CD4-positive, alpha-beta T cell treated with Interleukin-4 for 1 hour (primary cell): ENCODE measurements at regions not wholly inside any gene's neighbourhood (a gene's known extent, or its start where the extent isn't known, plus 50 kb on each side); places are given as distances from the start of the nearest gene placed in this dataset.
A peak's percentile ranks its signal among the peaks of the same experiment; 100 is the strongest.

Experiments
- DNase-seq, 2 donors: peaks; one replicate each; pipeline ENCODE4 v3.0.0-alpha.2; 2020 to 2022

DNA sequence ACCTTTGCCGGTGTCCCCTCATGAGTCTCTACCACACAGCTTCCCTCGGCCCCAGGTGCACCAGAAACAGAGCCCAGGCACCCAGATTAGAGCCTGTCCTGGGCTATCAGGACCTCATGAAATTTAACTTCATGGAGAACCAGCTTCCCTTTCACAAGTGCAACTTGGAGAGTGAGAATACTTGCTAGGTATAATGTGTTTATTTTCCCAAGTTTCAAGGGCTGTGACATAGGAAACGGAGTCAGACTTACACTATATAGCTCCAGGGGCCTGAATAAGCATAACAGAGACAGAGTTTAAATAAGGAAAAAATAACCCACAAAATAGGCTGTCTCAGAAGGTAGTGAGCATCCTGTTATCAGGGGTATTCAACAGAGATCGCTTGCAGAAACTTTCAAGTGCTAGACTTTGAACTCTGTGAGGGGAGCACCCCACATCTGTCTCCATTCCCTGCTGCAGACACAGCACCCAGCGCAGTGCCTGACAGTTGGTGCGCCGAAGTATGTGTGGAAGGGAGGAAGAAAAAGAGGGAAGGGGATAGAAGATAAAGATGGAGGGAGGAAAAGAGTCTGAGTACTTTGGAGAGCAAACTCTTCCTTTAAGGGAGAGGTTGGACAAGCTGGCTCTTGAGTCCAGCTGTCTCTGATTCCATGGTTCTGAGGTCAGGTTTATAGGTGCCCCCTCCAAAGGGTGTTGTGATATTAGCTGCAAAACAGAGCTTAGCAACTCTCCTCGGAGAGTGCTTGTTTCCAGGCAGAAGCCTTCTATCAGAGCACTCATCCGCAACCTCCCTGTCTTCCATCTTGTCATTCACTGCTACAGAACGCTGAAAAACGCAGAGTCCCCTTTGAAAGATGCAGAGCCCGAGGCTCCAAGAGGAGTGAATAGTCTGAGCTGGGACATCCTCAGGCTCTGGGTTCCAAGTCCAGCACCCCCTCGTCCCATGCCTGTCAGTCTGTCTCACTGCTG is 84.8 kb downstream of the CPN2 start:
- DNase-seq: no peak

DNA sequence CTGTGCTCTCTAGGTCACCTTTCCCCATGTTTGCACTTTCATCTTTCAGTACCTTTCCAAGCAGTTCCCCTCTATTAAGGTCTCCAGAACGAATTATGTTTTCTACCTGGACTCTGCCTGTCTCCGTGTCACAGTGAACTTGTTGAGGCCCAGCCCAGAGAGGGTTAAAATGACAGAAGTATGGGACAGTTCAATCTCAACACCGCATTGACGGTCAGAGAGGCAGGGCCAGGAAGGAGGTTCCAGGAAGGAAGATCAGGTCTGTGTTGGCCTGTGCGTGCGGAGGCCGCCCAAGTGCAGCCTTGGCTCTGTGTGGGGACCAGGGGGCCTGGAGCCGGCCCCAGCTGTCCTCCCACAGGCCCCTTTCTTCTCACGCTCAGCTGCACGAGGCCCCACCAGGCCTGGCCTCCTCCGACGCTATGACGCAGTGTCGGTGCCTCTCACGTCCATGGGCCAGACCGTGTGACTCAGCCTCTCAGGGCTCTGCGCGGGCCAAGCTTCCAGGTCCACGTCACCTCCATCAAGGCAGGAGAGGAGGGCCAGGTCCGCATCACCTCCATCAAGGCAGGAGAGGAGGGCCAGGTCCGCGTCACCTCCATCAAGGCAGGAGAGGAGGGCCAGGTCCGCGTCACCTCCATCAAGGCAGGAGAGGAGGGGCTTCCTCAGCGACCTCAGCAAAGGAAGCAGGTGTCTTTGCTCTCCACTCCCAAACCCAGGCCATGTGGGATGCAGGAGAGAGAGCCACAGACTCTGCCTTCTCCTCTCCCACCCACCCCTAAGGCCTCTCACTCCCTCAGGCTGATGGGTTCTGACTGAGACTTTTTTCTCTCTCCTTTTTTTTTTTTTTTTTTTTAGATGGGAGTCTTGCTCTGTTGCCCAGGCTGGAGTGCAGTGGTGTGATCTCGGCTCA is 83.1 kb downstream of the CPN2 start:
- DNase-seq: no peak

DNA sequence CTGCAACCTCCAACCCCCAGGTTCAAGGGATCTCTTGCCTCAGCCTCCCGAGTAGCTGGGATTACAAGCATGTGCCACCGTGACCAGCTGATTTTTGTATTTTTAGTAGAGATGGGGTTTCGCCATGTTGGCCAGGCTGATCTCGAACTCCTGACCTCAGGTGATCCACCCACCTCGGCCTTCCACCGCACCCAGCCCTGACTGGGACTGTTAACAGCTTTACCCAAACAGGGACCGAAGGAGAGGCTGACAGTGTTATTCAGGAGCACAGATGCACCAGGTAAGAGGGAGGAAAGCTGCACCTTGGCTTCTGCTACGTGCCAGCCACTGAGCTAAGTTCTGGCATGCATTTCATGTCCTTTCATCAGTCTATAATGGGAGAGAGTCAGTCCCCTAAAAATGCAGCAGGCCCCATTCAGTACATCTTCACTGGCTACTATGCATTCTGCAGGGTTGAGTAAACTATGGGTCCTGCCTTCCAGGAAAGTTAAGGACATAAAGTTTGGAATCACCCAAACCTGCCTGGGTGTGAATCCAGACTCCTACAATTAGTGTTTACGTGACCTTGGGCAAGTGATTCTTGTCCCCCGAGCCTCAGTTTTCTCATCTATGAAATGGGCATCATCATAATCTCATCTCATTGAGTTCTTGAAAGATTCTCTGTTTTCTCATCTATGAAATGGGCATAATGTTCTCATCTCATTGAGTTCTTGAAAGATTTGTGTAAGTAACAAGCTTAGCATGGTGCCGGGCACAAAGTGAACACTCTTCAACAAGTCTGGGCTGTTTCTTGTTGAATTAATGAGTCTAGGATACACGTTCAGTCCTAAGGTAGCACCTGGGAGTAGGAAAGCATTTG is 82.2 kb downstream of the CPN2 start:
- no peak for DNase-seq

DNA sequence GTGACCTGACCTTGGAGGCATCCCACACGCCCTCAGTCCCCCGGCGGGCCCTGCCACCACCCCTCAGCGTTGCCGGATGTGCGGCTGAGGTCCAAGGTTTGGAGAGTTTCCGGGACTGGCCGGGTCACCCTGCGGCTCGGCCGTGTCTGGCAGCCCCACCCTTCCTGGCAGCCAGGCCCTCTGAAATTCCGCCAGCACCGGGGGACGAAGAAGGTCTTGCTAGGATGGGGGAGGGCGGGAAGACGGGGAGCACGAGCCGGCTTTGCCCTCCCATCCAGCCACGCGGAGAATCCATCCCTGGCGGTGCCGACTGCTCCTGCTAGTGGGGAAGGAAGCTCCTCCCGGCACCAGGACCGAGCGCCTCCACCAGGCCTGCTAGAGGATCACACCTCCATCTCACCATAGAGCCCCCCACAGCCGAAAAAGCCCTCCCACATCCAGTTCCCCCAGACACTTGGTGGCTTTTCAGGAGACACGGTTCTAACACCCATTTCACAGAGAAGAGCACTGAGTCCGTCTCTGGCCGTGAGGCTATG is 81.5 kb downstream of the CPN2 start:
- DNase-seq: peak in 1 of 2 donors; percentile 20

DNA sequence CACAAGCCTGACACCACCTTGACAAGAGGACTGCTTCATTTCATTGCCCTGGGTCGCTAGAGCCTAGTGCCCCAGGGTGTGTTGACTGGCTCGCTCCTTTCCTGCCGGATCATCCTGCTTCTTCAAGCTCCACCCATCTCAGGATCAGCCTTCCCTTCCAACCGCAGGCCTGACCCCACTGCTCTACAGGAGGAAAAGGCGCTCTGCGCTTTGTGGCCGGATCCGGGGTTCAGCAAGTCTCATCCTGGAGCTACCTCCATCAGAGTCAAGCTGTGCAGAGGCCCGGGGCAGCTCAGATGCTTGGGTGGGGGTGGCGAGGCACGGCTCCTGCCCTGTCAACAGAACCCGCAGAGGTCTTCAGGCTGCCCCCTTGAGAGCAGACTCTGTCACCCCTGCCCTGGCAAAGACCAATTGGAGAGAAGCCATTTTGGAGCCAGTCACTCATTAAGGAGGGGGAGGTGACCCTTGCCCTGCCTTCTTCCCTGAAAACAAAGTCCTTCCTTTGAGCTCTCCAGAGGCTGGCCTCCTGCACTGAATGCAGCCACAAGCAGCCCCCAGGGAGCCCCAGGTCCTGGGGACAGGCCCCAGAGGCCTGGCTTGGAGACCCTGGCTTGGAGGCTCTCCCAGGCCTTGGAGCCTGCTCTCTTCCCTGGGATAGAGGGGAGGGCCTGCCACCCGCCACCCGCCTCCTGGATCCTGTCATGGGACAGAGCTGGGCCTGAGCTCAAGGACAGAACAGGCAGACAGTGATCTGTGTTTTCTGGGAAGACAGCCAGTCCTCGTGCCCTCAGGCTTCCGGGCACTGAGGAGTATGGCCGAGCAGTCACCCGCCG is 80.3 kb downstream of the CPN2 start:
- no peak for DNase-seq

DNA sequence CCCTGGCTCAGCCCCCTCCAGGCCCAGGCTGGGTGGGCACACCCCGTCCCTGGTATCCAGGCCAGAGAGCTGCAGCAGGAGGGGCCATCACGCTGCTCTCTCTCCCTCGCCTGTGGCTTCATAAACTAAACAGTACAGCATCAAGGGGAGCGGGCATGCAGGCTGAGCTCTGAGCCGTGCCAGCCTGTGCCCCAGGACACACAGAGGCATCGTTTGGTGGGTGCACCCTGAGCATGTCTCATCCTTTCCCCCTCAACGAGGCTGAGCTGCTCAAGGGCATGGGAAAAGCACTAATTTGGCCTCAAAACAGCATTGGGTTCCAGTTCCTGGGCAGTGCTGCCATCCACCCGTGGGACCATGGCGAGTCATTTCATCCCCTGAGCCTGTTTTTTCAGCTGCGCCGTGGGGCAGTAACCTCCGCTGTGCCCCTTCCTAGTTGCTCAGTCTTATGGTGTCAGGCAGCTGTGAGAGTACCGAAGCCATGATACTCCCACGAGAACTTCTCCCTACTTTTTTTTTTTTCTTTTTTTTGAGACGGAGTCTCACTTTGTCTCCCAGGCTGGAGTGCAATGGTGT is 79.6 kb downstream of the CPN2 start:
- DNase-seq: no peak

DNA sequence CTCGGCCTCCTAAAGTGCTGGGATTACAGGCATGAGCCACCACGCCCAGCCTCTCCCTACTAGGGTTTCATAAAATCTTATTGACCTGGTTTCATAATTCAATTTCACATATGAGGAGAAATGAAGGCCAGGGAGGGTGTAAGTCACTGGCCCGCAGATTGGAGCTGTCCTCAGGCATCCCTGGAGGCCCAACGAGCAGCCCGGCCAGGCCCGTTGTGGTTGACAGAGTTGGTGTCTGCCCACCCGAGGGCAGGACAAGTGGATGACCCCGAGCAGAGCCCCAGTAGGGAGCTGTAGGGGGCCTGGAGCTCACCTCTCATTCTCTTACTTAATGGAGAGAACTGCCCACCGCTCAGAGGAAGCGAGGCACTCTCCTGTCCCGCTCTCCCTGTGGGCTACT is 78.9 kb downstream of the CPN2 start:
- DNase-seq: no peak

DNA sequence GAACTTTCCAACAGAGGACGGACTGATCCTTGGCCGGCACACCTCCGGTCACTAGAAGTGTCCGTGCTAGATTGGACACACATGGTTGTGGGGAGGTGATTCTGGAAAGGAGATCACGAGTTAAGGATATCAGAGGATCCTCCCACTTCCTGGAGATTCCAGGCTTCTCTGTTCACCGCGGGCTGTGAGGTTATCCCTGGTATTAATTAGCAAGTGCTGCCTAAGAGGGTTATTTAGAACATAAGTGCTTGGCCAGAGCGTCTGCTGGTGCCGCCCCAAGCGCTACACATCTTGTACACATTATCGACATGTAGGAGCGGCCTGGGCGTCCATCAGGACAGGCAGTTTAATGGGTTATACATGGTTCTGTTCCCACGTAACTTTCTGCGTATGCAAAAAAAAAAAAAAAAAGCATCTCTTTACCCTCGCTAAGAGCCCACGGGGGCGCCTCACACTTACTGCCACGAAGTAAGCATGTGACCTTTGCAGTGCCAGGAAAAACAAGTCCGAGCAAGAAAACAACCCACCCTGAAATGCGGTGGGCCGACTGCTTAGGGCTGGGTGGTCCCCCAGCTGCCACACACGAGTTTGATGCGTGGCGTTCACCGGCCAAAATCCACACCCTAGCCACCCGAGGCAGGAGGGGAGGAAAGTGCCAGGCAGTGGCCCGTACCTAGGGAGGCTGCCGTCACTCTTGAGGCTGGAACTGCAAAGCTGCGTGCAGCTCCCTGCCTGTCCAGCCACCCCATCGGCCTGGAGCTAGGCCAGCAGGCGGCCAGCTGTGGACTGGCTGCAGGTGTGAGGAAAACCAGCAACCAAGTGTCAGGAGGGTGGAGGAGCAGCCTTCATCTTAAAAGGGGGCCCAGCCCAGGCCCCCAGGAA is 78.0 kb downstream of the CPN2 start:
- no peak for DNase-seq

DNA sequence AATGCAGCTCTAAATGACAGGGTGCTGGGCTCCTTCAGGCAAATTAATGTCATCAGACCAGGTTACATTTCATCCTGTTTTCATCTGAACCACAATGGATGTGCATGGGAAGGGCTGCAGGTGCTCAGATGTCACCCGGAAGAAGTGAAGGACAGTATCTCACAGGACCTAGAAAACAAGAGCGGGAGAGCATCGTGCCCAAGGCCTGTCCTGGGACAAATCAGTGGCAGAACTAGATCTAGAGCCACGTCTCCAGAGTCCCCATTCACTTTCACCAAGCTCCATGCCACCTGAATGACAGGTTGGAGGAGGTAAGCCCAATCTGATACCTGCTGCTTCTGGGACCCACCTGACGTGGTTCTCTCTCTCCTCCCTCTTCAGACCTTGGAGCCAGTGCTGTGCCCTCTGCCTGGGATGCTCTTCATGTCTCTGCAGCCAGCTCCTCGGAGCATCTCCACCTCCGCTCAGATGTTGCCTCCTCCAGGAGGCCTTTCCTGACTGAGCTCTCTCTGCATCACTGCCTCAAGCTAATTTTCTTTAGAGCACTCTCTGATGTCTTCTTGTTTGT is 77.3 kb downstream of the CPN2 start:
- DNase-seq: no peak

DNA sequence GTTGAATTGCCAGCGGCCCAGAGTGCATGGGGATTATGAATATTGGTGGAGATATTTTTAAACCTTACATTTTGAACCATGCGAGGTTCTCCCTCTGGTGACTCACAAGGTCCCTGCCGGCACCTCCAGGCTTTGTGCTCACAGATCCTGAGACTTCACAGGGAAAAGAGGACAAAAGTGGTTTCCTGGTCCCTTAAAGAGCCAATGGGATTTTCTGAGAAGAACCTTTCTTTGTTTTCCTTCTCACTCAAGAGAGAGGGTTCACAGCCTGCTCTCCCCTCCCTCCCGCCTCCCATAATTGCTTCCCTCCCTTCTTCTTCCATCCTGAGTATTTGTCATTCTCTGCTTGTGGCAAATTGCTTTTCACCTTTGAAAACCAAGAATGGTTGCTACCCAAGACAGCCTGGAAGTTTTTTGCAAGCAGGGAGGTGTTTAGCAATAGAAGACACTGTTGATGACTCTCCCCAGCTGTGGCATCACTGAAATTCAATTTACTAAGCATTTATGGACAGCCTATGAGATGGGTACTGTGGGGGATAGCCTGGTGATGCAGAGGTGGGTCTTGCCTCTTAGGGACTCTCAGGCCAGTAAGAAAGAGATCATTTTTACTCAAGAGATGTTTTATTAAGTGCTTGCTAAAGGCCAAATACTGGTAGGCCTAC is 76.6 kb downstream of the CPN2 start:
- no peak for DNase-seq

DNA sequence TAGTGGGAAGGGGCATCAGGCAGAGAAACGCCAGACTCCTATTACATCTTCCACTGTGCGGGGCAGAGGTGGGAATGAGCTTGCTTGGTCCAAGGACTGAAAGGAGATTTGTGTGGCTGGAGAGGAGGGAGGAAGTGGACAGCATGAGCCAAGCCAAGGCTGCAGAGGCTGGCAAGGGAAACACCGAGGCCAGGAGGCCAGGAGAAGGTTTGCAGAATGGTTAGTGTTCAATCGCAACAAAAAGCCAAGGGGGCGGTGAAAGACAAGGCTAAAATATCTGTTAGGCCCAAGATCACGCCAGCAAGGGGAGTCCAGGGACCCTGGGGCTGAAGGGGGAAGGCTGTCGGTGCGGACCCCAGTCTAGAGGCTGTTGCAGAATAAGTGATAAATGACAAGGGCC is 75.8 kb downstream of the CPN2 start:
- no peak for DNase-seq

DNA sequence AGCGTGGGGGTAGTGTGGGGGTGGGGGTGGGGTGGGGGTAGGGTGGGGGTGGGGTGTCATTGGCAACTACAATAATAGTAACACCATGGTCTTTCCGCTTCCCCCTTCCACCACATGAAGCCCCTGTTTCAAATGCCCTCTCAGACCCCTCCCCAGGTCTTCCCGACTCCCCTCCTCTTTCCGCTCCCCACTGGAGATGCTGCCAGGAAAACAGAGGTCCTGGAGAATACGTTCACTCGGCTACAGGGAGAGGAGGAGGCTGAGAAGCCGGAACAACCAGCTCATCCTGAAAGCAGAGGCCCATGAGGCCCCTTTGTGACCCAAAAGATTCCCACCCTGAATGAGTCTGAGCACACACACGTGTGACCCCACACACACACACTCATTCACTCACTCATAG is 75.4 kb downstream of the CPN2 start:
- no peak for DNase-seq

DNA sequence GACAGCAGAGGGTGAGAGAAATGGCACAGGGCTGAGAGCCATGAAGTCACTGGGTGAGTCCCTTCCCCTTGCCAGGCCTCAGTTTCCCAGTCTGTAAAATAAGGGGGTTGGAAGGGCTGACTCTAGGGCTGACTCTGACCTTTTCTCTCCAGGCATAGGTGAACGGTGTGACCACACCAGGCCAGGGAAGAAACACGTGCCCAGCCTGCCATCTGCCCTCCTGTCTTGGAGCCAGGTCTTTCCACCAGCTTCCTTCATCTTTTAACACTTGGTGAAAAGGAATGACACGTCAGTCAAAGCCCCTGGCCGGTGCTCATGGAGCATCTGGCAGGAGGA is 74.4 kb downstream of the CPN2 start:
- DNase-seq: no peak

DNA sequence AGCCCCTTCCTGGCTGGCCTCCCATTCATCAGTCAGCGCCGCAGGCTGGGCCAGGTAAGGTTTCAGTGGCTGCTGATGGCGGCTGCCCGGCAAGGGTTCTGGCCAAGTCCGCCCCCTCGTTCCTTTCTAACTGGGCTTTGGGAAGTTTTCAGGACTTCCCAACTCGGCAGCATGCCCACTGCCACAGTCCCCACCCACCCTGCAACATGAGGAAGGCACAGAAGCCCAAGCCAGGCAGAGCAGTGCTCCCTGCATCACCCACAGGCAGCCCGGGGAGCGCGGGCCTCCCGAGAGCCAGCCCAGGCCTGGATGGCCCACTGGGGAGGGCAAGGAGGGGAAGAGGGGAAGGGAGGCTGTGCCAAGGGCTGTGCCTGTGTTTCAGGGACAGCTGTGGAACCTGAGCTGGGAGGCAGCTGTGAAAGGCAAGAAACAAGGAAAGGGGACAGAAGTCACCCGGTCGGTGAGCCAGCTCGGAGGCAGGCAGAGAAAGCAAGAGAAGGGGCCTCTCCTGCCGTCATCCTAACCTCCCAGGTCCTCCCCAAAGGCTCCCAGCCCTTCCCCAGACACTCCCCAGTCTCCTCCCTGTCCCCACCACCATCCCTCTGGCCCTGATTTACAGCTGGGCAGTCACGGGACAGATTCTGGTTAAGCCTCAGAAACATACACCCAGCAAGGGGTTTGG is 73.9 kb downstream of the CPN2 start:
- no peak for DNase-seq

DNA sequence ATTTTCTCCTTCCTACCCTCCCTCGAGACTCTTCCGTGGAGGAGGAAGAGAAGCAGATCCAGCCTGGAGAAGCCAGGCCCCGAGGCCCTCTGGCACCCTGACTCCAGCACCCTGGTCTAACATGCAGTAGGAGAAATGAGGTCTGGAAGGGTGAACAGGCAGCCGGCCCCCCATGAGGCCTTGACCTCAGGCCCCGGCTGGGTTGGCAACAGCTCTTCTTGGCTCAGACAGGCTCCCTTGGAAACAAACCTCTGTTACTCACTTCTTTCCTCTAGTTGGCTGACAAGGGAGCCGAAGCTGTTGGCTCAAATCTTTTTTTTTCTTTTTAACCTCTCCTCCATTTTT is 73.4 kb downstream of the CPN2 start:
- no peak for DNase-seq

DNA sequence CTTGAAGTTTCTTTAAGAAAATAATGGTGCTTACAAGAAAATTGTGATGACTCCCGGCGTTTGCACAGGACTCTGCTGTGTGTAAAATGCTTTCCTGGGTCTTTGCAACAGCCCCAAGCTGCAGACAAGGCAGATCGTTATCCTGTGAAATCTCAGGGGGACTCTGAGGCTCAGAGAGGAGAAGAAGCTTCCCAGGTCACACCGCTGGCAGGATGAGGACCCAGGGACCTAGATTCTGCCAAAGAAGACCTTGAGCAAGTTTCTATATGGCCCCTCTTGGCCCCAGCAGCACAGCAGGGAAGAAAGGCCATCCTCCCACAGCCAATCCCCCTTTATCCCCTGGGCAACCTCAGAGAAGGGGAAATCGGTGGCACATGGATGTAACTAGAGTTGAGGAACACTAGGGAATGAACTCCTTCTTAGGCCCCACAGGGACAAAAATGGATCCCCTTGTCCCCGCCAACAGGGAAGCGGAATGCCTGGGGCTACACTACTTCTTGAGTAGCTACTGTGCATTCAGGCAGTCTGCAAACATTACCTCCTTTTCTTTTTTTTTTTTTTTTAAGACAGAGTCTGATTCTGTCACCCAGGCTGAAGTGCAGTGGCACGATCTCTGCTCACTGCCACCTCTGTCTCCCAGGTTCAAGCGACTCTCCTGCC is 72.8 kb downstream of the CPN2 start:
- DNase-seq: no peak

DNA sequence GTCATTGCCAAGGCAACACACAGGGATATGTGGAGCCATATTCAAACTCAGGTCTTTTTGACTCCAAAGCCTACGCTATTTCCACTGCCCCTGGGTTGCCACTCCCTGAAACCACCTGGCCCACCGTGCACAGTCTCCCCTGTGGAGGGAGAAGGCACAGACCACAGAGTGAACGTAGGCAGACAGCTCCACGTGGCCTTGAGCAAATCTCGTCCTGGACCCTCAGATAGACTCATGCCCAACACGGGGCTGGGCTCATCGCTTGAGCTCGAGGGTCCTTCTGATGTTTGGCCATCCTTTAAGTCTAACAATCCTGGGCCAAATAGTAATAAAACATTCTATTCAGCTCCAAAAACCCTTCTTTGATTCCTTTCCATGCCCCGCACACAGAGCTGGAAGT is 72.0 kb downstream of the CPN2 start:
- DNase-seq: no peak

DNA sequence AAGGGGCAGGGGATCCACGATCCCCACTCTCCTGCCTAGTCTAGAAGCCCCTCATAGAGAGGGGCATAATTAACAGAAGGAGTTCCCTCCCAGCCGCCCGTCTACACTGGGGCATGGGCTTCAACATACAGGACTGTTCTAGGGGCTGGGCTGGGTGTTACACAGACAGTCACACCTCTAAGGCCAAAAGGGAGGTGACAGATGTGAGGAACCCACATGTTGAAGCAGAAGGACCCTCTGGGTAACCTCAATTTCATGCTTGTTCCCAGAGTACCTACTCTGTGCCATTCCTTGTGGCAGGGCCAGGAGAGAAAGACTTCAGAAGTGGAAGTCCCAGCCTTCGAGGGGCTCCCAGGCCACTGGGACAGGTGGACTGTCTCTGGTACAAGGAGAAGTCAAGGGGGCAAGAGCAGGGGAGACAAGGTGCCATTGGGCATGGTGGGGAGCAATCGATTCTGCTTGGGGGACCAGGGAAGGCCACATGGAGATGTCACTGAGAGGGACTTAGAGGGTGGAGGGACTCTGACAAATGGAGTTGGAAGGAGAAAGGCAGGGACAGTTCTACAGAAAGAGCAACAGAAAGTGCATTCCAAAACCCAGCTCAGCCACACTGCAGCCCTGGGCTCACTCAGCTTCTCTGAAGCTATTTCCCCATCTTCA is 71.3 kb downstream of the CPN2 start:
- DNase-seq: no peak
